ENCODE measurements at regions not wholly inside any gene's neighbourhood (a gene's known extent, or its start where the extent isn't known, plus 50 kb on each side); places are given as distances from the start of the nearest gene placed in this dataset.

DNA sequence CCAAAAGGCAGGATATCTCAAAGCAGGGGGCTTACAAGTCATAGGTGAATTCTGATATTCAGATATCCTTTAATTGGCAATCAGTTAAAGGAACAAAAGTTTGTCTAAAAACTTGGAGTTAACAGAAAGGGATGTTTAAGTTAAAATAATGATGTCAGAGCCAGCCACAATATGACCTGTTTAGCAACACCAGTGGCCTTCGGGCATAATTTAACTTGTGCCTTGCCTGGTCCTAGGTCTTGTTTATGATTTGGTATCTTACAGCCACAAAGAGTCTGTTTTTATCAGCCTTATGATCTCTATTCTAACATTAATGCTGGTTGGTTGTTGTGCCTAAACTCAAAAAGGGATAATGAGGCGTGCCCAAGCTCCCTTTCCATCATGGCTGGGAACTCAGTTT is 252.9 kb downstream of the RNF152 start:
- RAD21 ChIA-PET (ENCODE audit: unreplicated experiment): no interaction called here
- intact Hi-C loops (cut with micrococcal nuclease; ENCODE audit: unreplicated experiment) (no loop called here), in situ Hi-C loops (cut with MboI) (no loop called here)
- DNase-seq (ENCODE audit: low read depth, low spot score) (no peak), FAIRE-seq (no peak), ATAC-seq (no peak)
- TF ChIP-seq MEF2A (IDR thresholded peaks at IDR 0.05; ENCODE audit: insufficient read depth, low read depth, low read length): no peak
- no peak for TF ChIP-seq TAF1 (IDR thresholded peaks at IDR 0.05; ENCODE audit: borderline replicate concordance, low read depth, low read length)
- TF ChIP-seq IKZF2 (IDR thresholded peaks at IDR 0.05): no peak
- TF ChIP-seq CEBPB (IDR thresholded peaks at IDR 0.05; ENCODE audit: borderline replicate concordance in 1 of 2, low read depth in 2 of 2, low read length in 2 of 2): no peak
- TF ChIP-seq, protein P1, sequence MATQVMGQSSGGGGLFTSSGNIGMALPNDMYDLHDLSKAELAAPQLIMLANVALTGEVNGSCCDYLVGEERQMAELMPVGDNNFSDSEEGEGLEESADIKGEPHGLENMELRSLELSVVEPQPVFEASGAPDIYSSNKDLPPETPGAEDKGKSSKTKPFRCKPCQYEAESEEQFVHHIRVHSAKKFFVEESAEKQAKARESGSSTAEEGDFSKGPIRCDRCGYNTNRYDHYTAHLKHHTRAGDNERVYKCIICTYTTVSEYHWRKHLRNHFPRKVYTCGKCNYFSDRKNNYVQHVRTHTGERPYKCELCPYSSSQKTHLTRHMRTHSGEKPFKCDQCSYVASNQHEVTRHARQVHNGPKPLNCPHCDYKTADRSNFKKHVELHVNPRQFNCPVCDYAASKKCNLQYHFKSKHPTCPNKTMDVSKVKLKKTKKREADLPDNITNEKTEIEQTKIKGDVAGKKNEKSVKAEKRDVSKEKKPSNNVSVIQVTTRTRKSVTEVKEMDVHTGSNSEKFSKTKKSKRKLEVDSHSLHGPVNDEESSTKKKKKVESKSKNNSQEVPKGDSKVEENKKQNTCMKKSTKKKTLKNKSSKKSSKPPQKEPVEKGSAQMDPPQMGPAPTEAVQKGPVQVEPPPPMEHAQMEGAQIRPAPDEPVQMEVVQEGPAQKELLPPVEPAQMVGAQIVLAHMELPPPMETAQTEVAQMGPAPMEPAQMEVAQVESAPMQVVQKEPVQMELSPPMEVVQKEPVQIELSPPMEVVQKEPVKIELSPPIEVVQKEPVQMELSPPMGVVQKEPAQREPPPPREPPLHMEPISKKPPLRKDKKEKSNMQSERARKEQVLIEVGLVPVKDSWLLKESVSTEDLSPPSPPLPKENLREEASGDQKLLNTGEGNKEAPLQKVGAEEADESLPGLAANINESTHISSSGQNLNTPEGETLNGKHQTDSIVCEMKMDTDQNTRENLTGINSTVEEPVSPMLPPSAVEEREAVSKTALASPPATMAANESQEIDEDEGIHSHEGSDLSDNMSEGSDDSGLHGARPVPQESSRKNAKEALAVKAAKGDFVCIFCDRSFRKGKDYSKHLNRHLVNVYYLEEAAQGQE (IDR thresholded peaks at IDR 0.05; ENCODE audit: low read depth, low read length): no peak
- TF ChIP-seq KAT2A (conservative IDR thresholded peaks at IDR 0.05; ENCODE audit: control insufficient read depth, low read depth, low read length): no peak
- TF ChIP-seq SMAD5 (IDR thresholded peaks at IDR 0.05; ENCODE audit: low read depth): no peak
- no peak for TF ChIP-seq SIN3A (IDR thresholded peaks at IDR 0.05; ENCODE audit: low read depth, low read length)
- TF ChIP-seq CBX5 (IDR thresholded peaks at IDR 0.05; ENCODE audit: low read depth): no peak
- TF ChIP-seq, protein P2, sequence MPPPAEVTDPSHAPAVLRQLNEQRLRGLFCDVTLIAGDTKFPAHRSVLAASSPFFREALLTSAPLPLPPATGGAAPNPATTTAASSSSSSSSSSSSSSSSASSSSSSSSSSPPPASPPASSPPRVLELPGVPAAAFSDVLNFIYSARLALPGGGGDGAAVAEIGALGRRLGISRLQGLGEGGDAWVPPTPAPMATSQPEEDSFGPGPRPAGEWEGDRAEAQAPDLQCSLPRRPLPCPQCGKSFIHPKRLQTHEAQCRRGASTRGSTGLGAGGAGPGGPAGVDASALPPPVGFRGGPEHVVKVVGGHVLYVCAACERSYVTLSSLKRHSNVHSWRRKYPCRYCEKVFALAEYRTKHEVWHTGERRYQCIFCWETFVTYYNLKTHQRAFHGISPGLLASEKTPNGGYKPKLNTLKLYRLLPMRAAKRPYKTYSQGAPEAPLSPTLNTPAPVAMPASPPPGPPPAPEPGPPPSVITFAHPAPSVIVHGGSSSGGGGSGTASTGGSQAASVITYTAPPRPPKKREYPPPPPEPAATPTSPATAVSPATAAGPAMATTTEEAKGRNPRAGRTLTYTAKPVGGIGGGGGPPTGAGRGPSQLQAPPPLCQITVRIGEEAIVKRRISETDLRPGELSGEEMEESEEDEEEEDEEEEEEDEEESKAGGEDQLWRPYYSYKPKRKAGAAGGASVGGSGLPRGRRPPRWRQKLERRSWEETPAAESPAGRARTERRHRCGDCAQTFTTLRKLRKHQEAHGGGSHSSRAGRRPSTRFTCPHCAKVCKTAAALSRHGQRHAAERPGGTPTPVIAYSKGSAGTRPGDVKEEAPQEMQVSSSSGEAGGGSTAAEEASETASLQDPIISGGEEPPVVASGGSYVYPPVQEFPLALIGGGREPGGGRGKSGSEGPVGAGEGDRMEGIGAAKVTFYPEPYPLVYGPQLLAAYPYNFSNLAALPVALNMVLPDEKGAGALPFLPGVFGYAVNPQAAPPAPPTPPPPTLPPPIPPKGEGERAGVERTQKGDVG (CRISPR knock-in tag; IDR thresholded peaks at IDR 0.05): no peak
- no peak for TF ChIP-seq YY1 (IDR thresholded peaks at IDR 0.05; ENCODE audit: low read depth, low read length)
- no peak overlapping the region for H2AFZ ChIP-seq (ENCODE audit: control insufficient read depth, low read depth, low read length)
- 12% methylated on average over 2 of the region's 2 CpGs for WGBS (ENCODE audit: insufficient coverage, insufficient replicate concordance, low lambda C conversion rate, missing lambda C conversion rate)
- H3K27ac ChIP-seq (ENCODE audit: control insufficient read depth, insufficient read depth): no peak overlapping the region
- POLR2A ChIA-PET: no interaction called here
- no peaks in the 10 kb centered on the region for H3K27me3 ChIP-seq (replicated peaks in 1 of 2; ENCODE audit: control insufficient read depth in 2 of 2, insufficient read depth in 2 of 2, low read length in 1 of 2)
- H3K79me2 ChIP-seq (ENCODE audit: control insufficient read depth, insufficient read depth, low read length): no peaks in the 10 kb centered on the region
- no peaks in the 10 kb centered on the region for H3K4me1 ChIP-seq (ENCODE audit: control insufficient read depth, insufficient read depth, low read length)
- H4K20me1 ChIP-seq (ENCODE audit: control insufficient read depth, insufficient read depth): no peaks in the 10 kb centered on the region
- no peaks in the 10 kb centered on the region for H3K9me3 ChIP-seq (replicated peaks; ENCODE audit: control insufficient read depth, insufficient read depth, low read length)
- SMC1A ChIA-PET (ENCODE audit: uncharacterized antibody, unreplicated experiment): no interaction called here
- H3K9ac ChIP-seq (ENCODE audit: control insufficient read depth, insufficient read depth, low read length): no peak overlapping the region
- BruUV-seq (replicated peaks): no TSS peak
- no peaks in the 10 kb centered on the region for H3K36me3 ChIP-seq (ENCODE audit: control insufficient read depth in 2 of 2, insufficient read depth in 2 of 2, low read length in 1 of 2)
- H3K4me3 ChIP-seq: no peak overlapping the region
- H3K4me2 ChIP-seq (ENCODE audit: control insufficient read depth, insufficient read depth): no peak overlapping the region
- CTCF ChIA-PET: interaction anchor here (1.0 kb wide), 1 partner anchor 492 kb away, joined by 3 read pairs; no protein-coding TSS in a partner anchor
